Activated CD8-positive, alpha-beta T cell treated with anti-CD3 and anti-CD28 coated beads for 36 hours (primary cell): ENCODE measurements at regions not wholly inside any gene's neighbourhood (a gene's known extent, or its start where the extent isn't known, plus 50 kb on each side); places are given as distances from the start of the nearest gene placed in this dataset.

Experiments used
- ATAC-seq: fragments of 200-7000 bp; cut with Tn5 transposase; one replicate; pipeline ENCODE4 v1.10.0; 2021; ENCODE audit warnings: mild to moderate bottlenecking, moderate library complexity
- CTCF ChIA-PET: fragments of 350-600 bp; sonication (Branson Sonifier 250); formaldehyde crosslinking; loops from one replicate; lab custom pipeline; 2021; ENCODE audit warnings: antibody characterized with exemption; lab: Charles Lee
- POLR2A ChIA-PET: fragments of 350-600 bp; sonication (Branson Sonifier 250); formaldehyde crosslinking; loops from one replicate; lab custom pipeline; 2021; ENCODE audit warnings: antibody characterized with exemption; lab: Charles Lee
- DNase-seq: peaks from one replicate; pipeline ENCODE4 v3.0.0-alpha.2; 2020
- H3K27ac Mint-ChIP-seq: one replicate; pipeline ENCODE4 v1.8.0; 2021; ENCODE audit warnings: mild to moderate bottlenecking, mixed read lengths
- H3K27me3 Mint-ChIP-seq: one replicate; pipeline ENCODE4 v1.8.0; 2021; ENCODE audit warnings: mixed read lengths
- H3K36me3 Mint-ChIP-seq: one replicate; pipeline ENCODE4 v1.8.0; 2021; ENCODE audit warnings: low read depth, mixed read lengths
- H3K4me1 Mint-ChIP-seq: one replicate; pipeline ENCODE4 v1.8.0; 2021; ENCODE audit warnings: low read depth, mixed read lengths
- H3K4me3 Mint-ChIP-seq: one replicate; pipeline ENCODE4 v1.8.0; 2021; ENCODE audit warnings: mild to moderate bottlenecking, moderate library complexity, mixed read lengths
- H3K9me3 Mint-ChIP-seq: one replicate; pipeline ENCODE4 v1.8.0; 2021; ENCODE audit warnings: mixed read lengths
- intact Hi-C: fragments of 100-400 bp; cut with micrococcal nuclease; formaldehyde crosslinking; loops from one replicate; pipeline ENCODE4 v1.10.0; 2022
- TF ChIP-seq, protein P1 (sequence below): fragments of 200-600 bp; IDR thresholded peaks from one replicate; pipeline ENCODE4 v1.8.0; 2022; ENCODE audit warnings: antibody characterized with exemption, mild to moderate bottlenecking

DNA sequence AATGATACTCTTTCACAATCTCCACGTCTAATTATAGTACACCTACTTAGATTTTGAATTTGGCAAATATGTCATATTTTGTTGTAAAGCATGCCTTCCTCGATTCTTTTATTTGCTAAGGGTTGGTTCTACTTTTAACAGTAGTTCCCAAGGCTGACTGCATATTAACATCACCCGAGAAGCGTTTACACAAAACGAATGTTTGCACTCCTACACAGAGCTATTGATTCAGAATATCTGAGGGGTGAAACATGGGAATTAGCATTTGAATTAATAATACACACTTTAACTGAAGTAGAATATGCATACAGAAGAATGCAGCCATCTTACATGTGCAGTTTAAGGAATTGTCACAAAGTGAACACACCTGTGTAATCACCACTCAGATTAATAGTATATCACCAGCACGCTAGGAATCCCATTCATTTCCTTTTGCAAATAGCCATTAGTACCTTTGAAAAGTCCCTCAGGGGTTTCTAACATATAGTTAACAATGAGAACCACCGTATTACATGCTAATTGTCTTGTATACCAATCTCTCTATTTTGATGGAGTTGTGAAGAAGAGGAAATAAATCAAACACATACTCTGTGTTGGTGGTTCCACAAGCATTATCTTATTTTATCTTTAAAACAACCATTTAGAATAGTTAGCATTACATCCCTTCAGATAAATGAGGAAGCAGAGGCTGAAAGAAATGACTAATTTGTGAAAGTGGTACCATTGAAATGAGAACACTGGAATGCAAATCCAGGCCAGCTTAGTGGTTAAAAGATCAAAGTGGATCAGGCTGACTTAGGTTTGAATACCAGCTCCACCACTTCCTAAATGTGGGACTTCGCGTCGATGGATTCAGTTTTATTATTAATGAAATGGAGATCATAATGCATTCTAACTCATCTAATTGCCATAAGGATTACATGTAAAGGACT is 317.6 kb downstream of the HDGFL1 start:
- no peaks in the 10 kb centered on the region for H3K4me1 Mint-ChIP-seq
- ATAC-seq: no peak
- H3K9me3 Mint-ChIP-seq: no peaks in the 10 kb centered on the region
- ChIA-PET CTCF (no interaction called here), POLR2A (no interaction called here)
- H3K4me3 Mint-ChIP-seq: no peak overlapping the region
- H3K36me3 Mint-ChIP-seq: no peaks in the 10 kb centered on the region
- intact Hi-C loops: no loop called here
- no peak overlapping the region for H3K27ac Mint-ChIP-seq
- peaks cover 4% of the 10 kb centered on the region for H3K27me3 Mint-ChIP-seq
- no peak for DNase-seq
- TF ChIP-seq, protein P1, sequence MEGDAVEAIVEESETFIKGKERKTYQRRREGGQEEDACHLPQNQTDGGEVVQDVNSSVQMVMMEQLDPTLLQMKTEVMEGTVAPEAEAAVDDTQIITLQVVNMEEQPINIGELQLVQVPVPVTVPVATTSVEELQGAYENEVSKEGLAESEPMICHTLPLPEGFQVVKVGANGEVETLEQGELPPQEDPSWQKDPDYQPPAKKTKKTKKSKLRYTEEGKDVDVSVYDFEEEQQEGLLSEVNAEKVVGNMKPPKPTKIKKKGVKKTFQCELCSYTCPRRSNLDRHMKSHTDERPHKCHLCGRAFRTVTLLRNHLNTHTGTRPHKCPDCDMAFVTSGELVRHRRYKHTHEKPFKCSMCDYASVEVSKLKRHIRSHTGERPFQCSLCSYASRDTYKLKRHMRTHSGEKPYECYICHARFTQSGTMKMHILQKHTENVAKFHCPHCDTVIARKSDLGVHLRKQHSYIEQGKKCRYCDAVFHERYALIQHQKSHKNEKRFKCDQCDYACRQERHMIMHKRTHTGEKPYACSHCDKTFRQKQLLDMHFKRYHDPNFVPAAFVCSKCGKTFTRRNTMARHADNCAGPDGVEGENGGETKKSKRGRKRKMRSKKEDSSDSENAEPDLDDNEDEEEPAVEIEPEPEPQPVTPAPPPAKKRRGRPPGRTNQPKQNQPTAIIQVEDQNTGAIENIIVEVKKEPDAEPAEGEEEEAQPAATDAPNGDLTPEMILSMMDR: no peak

DNA sequence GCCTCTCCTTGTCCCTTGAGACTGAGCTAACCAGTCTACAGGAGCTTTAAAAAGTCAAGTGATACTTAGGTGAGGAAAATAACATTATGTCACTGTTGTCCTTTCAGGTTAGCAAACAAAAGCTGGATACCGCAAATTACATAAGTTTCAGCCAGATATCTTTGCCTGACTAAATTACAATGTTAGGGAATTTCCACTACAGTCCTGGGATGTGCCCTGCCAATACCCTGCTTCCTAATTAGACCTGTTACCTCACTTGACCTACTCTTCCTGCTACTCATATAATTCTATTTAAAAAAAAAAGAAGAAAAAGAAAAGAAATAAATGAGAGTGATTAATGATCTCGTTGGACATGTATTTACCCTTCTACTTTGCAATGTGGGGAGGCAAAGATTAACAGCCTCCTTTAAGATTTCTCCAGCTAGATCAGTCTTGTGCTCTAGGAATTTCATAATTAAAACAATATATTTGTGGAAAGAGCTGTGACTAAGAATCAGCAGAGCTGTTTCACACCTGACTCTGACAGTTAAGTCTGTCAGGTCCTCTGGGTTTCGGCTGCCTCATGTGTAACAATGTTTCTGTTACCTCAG is 318.9 kb downstream of the HDGFL1 start:
- Mint-ChIP-seq H3K27ac (no peak overlapping the region), H3K9me3 (no peaks in the 10 kb centered on the region), H3K4me1 (no peaks in the 10 kb centered on the region), H3K27me3 (peaks cover 4% of the 10 kb centered on the region), H3K36me3 (no peaks in the 10 kb centered on the region), H3K4me3 (no peak overlapping the region)
- intact Hi-C loops: no loop called here
- TF ChIP-seq, protein P1: no peak
- DNase-seq (no peak), ATAC-seq (no peak)
- ChIA-PET POLR2A (no interaction called here), CTCF (interaction anchor here (1.2 kb wide), 1 partner anchor 183 kb away, joined by 3 read pairs; no protein-coding TSS in a partner anchor)

DNA sequence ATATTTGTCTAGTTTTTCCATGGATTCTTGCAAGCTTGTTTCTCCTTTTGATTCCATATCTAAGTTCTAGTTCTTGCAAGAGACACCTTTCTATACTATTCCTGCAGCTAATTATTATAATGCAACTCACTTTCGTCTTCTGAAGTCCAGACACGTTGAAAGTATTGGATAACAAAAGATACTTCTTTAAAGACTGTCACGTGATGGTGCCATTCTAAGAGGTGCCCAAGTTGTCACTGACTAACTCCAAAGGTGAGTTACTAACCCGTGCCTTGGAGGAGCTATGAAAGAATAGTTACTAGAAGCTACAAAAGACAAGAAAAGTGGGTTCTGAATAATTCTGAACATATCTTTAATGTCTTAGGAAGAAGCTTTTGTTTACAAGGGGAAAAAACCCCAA is 322.6 kb downstream of the HDGFL1 start:
- H3K27me3 Mint-ChIP-seq: no peaks in the 10 kb centered on the region
- intact Hi-C loops: no loop called here
- H3K9me3 Mint-ChIP-seq: no peaks in the 10 kb centered on the region
- H3K4me1 Mint-ChIP-seq: no peaks in the 10 kb centered on the region
- no peak for DNase-seq
- POLR2A ChIA-PET: no interaction called here
- no peak overlapping the region for H3K27ac Mint-ChIP-seq
- no peak for ATAC-seq
- CTCF ChIA-PET: no interaction called here
- TF ChIP-seq, protein P1: no peak
- H3K36me3 Mint-ChIP-seq: no peaks in the 10 kb centered on the region
- no peak overlapping the region for H3K4me3 Mint-ChIP-seq

DNA sequence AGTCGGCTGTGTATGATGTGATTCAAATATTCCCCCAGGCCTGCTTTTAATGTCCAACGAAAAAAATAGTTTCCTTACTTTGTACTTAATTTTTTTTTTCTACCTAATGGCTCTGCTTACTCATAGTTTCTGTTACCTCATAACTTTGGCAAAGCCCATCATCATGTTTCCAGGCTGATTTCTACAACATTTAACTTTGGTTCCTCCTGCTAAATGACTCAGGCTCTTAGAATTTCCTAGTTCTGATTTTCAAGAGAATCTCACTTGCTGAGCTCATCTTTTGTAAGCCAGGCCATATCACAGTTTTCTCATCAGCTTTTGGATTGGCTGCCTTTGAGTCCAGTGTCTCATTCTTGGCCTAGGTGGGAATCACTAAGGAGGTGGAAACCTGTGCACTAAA is 323.1 kb downstream of the HDGFL1 start:
- POLR2A ChIA-PET: no interaction called here
- Mint-ChIP-seq H3K4me1 (no peaks in the 10 kb centered on the region), H3K9me3 (no peaks in the 10 kb centered on the region), H3K36me3 (no peaks in the 10 kb centered on the region), H3K27me3 (no peaks in the 10 kb centered on the region), H3K27ac (no peak overlapping the region), H3K4me3 (no peak overlapping the region)
- intact Hi-C loops: no loop called here
- TF ChIP-seq, protein P1: no peak
- ATAC-seq (no peak), DNase-seq (no peak)
- CTCF ChIA-PET: no interaction called here

DNA sequence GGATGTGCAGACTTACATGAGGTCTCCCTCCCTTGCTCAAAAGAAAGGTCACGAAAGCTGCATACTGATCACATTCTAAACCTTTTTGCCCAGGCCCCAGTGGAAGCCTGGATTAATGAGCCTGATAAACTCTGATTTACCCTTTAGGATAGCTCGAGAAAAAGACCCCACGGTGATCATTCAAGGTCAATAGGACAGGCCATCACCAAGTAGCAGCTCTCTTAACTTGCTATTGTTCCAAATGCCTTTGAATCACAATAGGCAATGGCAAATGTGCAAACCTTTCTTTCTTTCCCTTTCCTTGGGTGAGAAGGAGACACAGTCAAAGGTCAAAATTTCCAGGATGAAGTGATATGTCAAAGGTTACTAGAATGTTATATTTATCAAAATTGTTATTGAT is 327.3 kb downstream of the HDGFL1 start:
- ChIA-PET POLR2A (no interaction called here), CTCF (no interaction called here)
- Mint-ChIP-seq H3K27ac (no peak overlapping the region), H3K4me3 (no peak overlapping the region), H3K9me3 (no peaks in the 10 kb centered on the region), H3K27me3 (no peaks in the 10 kb centered on the region), H3K36me3 (no peaks in the 10 kb centered on the region), H3K4me1 (no peaks in the 10 kb centered on the region)
- TF ChIP-seq, protein P1: no peak
- DNase-seq (no peak), ATAC-seq (no peak)
- intact Hi-C loops: no loop called here
